ENCODE measurements at regions not wholly inside any gene's neighbourhood (a gene's known extent, or its start where the extent isn't known, plus 50 kb on each side); places are given as distances from the start of the nearest gene placed in this dataset.

- in situ Hi-C loops (cut with MboI; ENCODE audit: low sequenced_read_pairs) = no loop called here
Observed at GRCh38 chr6:12504325-12504966, 212.1 kb upstream of the PHACTR1 start.

GRCh38 chr6:12505486-12505885 is 211.1 kb upstream of the PHACTR1 start:
- in situ Hi-C loops (cut with MboI; ENCODE audit: low sequenced_read_pairs) = no loop called here

GRCh38 chr6:12506159-12506558 is 210.4 kb upstream of the PHACTR1 start:
- in situ Hi-C loops (cut with MboI; ENCODE audit: low sequenced_read_pairs) = no loop called here

- in situ Hi-C loops (cut with MboI; ENCODE audit: low sequenced_read_pairs) = no loop called here
Observed at GRCh38 chr6:12507636-12508035, 208.9 kb upstream of the PHACTR1 start.

GRCh38 chr6:12508553-12508952 is 208.0 kb upstream of the PHACTR1 start:
- in situ Hi-C loops (cut with MboI; ENCODE audit: low sequenced_read_pairs) = no loop called here

- in situ Hi-C loops (cut with MboI; ENCODE audit: low sequenced_read_pairs) = no loop called here
Observed at GRCh38 chr6:12509060-12509459, 207.5 kb upstream of the PHACTR1 start.

GRCh38 chr6:12516070-12516469 is 200.5 kb upstream of the PHACTR1 start:
- in situ Hi-C loops (cut with MboI; ENCODE audit: low sequenced_read_pairs) = no loop called here

- in situ Hi-C loops (cut with MboI; ENCODE audit: low sequenced_read_pairs) = no loop called here
Observed at GRCh38 chr6:12522347-12522746, 194.2 kb upstream of the PHACTR1 start.

GRCh38 chr6:12523726-12524125 is 192.8 kb upstream of the PHACTR1 start:
- in situ Hi-C loops (cut with MboI; ENCODE audit: low sequenced_read_pairs) = no loop called here

- in situ Hi-C loops (cut with MboI; ENCODE audit: low sequenced_read_pairs) = no loop called here
Observed at GRCh38 chr6:12525276-12525675, 191.3 kb upstream of the PHACTR1 start.

- in situ Hi-C loops (cut with MboI; ENCODE audit: low sequenced_read_pairs) = no loop called here
Observed at GRCh38 chr6:12527339-12527738, 189.2 kb upstream of the PHACTR1 start.

GRCh38 chr6:12528136-12528535 is 188.4 kb upstream of the PHACTR1 start:
- in situ Hi-C loops (cut with MboI; ENCODE audit: low sequenced_read_pairs) = no loop called here

- in situ Hi-C loops (cut with MboI; ENCODE audit: low sequenced_read_pairs) = no loop called here
Observed at GRCh38 chr6:12528581-12529363, 187.8 kb upstream of the PHACTR1 start.

- in situ Hi-C loops (cut with MboI; ENCODE audit: low sequenced_read_pairs) = no loop called here
Observed at GRCh38 chr6:12529364-12530019, 187.1 kb upstream of the PHACTR1 start.

GRCh38 chr6:12530345-12530744 is 186.2 kb upstream of the PHACTR1 start:
- in situ Hi-C loops (cut with MboI; ENCODE audit: low sequenced_read_pairs) = no loop called here

- in situ Hi-C loops (cut with MboI; ENCODE audit: low sequenced_read_pairs) = no loop called here
Observed at GRCh38 chr6:12533586-12533985, 183.0 kb upstream of the PHACTR1 start.

GRCh38 chr6:12534069-12534853 is 182.3 kb upstream of the PHACTR1 start:
- in situ Hi-C loops (cut with MboI; ENCODE audit: low sequenced_read_pairs) = no loop called here

- in situ Hi-C loops (cut with MboI; ENCODE audit: low sequenced_read_pairs) = no loop called here
Observed at GRCh38 chr6:12535586-12536314, 180.8 kb upstream of the PHACTR1 start.

GRCh38 chr6:12536416-12536815 is 180.2 kb upstream of the PHACTR1 start:
- in situ Hi-C loops (cut with MboI; ENCODE audit: low sequenced_read_pairs) = no loop called here

- in situ Hi-C loops (cut with MboI; ENCODE audit: low sequenced_read_pairs) = no loop called here
Observed at GRCh38 chr6:12537389-12537788, 179.2 kb upstream of the PHACTR1 start.
